ENCODE measurements at regions not wholly inside any gene's neighbourhood (a gene's known extent, or its start where the extent isn't known, plus 50 kb on each side); places are given as distances from the start of the nearest gene placed in this dataset.

DNA sequence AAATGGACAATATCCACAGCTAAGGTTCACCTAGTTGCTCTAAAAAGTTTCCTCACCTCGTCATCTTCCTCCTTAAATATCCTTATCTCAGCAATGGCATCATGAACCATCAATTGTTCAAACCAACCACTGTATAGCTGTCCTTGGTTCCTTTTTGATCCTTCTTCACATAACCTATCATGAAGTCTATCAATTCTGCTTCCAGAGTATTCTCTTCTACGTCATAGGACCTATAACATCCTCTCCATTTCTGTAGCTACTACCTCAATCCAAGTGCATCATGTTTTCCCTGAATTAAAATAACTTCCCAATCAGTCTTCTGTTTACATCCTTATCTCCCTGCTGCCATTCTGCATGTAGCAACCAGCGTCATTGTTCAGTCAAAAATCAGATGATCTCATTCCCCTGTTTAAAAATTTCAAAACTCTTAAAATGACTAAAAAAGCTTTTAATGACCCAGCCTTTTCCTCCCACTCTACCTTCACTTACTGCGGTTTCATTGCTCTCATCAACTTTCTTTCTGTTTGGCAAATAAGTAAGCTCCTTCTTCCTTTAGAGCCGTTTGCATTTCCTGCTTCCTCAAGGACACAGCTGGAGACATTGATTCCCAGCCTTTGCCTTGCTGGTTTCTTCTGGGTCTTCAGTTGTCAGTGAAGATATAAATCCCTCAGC lies 223.9 kb upstream of the MIR17HG start:
- peaks cover 3% of the 10 kb centered on the region for H3K36me3 Mint-ChIP-seq (ENCODE audit: low read depth)
- H3K27ac Mint-ChIP-seq (ENCODE audit: unreplicated experiment): no peak overlapping the region

DNA sequence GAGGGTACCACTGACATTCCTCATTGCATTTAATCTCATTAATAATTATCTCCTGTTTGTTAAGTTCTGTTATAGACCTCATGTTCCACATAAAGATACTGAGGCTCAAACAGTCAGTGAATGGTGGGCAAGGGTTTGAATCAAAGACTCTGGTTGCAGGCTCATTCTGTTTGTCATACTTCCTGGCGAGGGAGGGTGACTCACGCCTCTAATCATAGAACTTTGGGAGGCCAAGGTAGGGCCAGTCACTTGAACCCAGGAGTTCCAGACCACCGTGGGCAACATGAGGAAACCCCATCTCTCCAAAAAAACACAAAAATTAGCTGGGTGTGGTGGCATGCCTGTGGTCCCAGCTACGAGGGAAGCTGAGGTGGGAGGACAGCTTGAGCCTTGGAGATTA lies 220.7 kb upstream of the MIR17HG start:
- Mint-ChIP-seq H3K4me1 (peaks cover 7% of the 10 kb centered on the region), H3K27ac (ENCODE audit: unreplicated experiment) (no peak overlapping the region), H3K36me3 (ENCODE audit: low read depth) (peaks cover 7% of the 10 kb centered on the region), H3K4me3 (no peak overlapping the region), H3K9me3 (peaks cover 2% of the 10 kb centered on the region), H3K27me3 (ENCODE audit: low read depth) (no peaks in the 10 kb centered on the region)
- TF ChIP-seq, protein P1, sequence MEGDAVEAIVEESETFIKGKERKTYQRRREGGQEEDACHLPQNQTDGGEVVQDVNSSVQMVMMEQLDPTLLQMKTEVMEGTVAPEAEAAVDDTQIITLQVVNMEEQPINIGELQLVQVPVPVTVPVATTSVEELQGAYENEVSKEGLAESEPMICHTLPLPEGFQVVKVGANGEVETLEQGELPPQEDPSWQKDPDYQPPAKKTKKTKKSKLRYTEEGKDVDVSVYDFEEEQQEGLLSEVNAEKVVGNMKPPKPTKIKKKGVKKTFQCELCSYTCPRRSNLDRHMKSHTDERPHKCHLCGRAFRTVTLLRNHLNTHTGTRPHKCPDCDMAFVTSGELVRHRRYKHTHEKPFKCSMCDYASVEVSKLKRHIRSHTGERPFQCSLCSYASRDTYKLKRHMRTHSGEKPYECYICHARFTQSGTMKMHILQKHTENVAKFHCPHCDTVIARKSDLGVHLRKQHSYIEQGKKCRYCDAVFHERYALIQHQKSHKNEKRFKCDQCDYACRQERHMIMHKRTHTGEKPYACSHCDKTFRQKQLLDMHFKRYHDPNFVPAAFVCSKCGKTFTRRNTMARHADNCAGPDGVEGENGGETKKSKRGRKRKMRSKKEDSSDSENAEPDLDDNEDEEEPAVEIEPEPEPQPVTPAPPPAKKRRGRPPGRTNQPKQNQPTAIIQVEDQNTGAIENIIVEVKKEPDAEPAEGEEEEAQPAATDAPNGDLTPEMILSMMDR (conservative IDR thresholded peaks at IDR 0.05): no peak
- no peak for DNase-seq (ENCODE audit: low read depth, low spot score)

More for the DNA sequence above, 223.9 kb upstream of the MIR17HG start:
- Mint-ChIP-seq H3K27me3 (ENCODE audit: low read depth) (no peaks in the 10 kb centered on the region), H3K9me3 (no peaks in the 10 kb centered on the region), H3K4me1 (peaks cover 7% of the 10 kb centered on the region), H3K4me3 (no peak overlapping the region)
- no peak for DNase-seq (ENCODE audit: low read depth, low spot score)
- TF ChIP-seq, protein P1 (conservative IDR thresholded peaks at IDR 0.05): no peak

DNA sequence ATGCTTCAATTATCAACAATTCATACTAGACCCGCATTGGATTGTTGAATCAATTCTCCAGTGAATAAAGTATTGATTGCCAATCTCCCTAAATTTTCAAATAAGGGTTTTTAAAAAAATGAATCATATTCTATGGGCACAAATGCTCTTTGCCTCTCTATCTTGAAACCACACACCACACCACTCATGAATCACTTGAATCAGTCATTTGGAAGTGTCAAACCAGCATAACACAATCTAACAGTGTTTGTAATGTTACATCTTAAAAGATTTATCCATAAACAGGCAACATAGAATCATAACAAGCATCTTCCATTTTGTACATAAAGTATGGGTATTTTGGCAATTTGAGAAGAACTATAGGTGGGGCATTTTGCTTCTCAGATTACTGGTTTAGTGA lies 219.5 kb upstream of the MIR17HG start:
- no peak overlapping the region for H3K4me3 Mint-ChIP-seq
- H3K4me1 Mint-ChIP-seq: peaks cover 7% of the 10 kb centered on the region
- H3K9me3 Mint-ChIP-seq: peaks cover 2% of the 10 kb centered on the region
- TF ChIP-seq, protein P1 (conservative IDR thresholded peaks at IDR 0.05): no peak
- DNase-seq (ENCODE audit: low read depth, low spot score): no peak
- no peaks in the 10 kb centered on the region for H3K27me3 Mint-ChIP-seq (ENCODE audit: low read depth)
- H3K27ac Mint-ChIP-seq (ENCODE audit: unreplicated experiment): no peak overlapping the region
- peaks cover 7% of the 10 kb centered on the region for H3K36me3 Mint-ChIP-seq (ENCODE audit: low read depth)

GRCh38 chr13:91132381-91132780 lies 215.1 kb upstream of the MIR17HG start:
- Mint-ChIP-seq H3K4me3 (no peak overlapping the region), H3K9me3 (peaks cover 2% of the 10 kb centered on the region), H3K27me3 (ENCODE audit: low read depth) (no peaks in the 10 kb centered on the region), H3K4me1 (peaks cover 40% of the 10 kb centered on the region), H3K27ac (ENCODE audit: unreplicated experiment) (no peak overlapping the region), H3K36me3 (ENCODE audit: low read depth) (peaks cover 4% of the 10 kb centered on the region)
- DNase-seq (ENCODE audit: low read depth, low spot score): no peak
- TF ChIP-seq, protein P1 (conservative IDR thresholded peaks at IDR 0.05): no peak

- no peak overlapping the region for H3K4me3 Mint-ChIP-seq
- peaks cover 4% of the 10 kb centered on the region for H3K36me3 Mint-ChIP-seq (ENCODE audit: low read depth)
- peaks cover 44% of the 10 kb centered on the region for H3K4me1 Mint-ChIP-seq
- no peak overlapping the region for H3K27ac Mint-ChIP-seq (ENCODE audit: unreplicated experiment)
- H3K27me3 Mint-ChIP-seq (ENCODE audit: low read depth): no peaks in the 10 kb centered on the region
- DNase-seq (ENCODE audit: low read depth, low spot score): no peak
- TF ChIP-seq, protein P1 (conservative IDR thresholded peaks at IDR 0.05): no peak
- peaks cover 2% of the 10 kb centered on the region for H3K9me3 Mint-ChIP-seq
Measured at GRCh38 chr13:91132786-91133185, 214.7 kb upstream of the MIR17HG start.
